SK-N-DZ (cell line): ENCODE measurements at regions not wholly inside any gene's neighbourhood (a gene's known extent, or its start where the extent isn't known, plus 50 kb on each side); places are given as distances from the start of the nearest gene placed in this dataset.

ENCODE experiments used
- DNase-seq: peaks from one replicate; pipeline ENCODE4 v3.0.0-alpha.2; 2015; ENCODE audit warnings: low spot score

GRCh38 chr18:51721996-51722395, 524.5 kb upstream of the MEX3C start:
- DNase-seq: no peak

GRCh38 chr18:51724790-51725721, 527.6 kb upstream of the MEX3C start:
- no peak for DNase-seq

DNA sequence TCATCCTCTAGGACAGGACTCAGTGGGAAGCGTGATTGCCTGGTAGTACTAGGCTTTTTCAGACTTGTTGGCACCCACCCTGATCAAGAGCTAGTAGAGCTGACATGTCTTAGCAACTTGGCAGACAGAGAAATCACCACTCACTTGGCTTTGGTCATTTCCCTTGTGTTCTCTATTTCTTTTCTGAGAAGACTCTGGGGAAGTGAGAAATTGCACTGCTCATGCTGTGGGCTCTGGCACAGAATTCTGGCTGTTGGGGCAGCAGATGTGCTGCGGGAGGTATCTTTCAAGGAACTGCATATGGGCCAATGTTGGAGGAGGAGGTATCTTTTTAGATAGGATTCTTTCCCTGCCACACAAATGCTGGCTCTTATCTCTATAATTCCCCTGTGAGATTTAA, 529.1 kb upstream of the MEX3C start:
- no peak for DNase-seq

DNA sequence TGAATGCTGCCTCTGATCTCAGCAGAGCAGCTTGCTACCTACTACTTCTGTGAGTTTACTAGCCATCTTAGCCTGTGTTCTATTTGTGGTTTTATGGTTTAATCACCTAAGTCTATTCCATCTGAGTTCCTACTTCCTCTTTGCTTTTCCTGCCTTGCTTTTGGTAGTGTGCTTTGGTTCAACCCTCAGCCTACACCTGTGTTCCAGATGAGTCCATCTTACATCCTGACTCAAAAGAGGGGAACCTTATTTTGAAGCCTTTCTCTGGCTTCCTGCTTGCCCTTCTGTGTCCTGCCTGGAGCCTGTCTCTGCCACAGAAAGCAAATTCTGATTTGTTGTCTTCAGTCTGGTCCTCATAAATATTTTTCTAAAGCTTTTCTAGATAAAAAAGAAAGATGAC, 530.3 kb upstream of the MEX3C start:
- DNase-seq: no peak

- DNase-seq: no peak
Observed at GRCh38 chr18:51731070-51731469, 533.6 kb upstream of the MEX3C start.

- no peak for DNase-seq
Observed at GRCh38 chr18:51734576-51734975, 537.1 kb upstream of the MEX3C start.

DNA sequence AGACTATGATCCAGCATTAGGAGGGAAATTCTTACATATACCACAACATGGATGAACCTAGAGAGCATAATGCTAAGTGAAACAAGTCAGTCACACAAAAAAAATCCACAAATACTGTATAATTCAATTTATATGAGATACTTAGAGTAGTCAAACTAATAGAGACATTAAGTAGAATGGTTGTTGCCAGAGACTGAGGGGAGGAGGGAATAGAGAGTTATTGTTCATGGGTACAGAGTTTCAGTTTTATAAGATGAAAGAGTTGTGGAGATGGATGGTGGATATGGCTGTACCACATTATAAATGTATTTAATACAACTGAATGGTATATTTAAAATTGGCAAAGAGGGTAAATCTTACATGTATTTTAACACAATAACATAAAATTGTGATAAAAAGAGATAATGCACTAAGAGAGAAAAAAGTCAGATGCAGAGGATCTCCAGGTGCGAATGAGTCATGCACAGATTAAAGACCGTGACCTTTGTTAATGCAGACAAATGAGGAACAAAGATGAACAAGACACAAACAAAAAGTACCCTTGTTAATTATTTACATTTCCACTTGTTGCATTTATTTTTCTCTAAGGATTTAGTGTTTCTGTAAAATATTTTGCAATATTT, 541.7 kb upstream of the MEX3C start:
- no peak for DNase-seq

GRCh38 chr18:51751901-51752300, 554.4 kb upstream of the MEX3C start:
- no peak for DNase-seq

DNA sequence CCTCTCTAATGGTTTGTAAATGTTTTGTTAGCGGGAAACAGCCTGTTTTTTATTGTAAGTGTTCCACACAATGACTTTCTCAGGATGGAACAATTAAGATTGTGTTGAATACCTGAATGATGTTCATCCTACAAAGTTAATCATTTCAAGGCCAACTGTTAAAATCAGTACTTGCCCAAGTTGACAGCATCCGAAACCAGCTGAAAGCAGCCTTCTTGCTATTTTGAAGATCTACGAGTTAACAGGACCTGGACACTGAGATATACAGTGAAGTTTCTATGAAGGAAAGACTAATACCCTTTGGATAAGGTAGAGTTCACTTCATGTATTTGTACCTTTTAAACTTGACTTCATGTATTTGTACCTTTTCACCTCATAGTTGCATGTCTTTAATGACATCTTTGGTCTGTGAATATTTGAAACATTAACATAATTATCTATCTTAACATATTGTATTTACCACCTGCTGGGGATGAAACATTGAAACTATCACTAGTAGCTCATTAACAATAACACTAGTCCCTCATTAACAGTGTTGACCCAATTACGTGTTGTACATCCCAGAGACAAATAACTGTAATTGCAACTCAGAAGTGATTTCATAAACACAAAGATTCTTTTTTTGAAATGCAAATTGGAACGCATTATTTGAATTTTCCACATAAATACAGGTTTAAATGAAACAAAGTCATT, 556.0 kb upstream of the MEX3C start:
- no peak for DNase-seq

DNA sequence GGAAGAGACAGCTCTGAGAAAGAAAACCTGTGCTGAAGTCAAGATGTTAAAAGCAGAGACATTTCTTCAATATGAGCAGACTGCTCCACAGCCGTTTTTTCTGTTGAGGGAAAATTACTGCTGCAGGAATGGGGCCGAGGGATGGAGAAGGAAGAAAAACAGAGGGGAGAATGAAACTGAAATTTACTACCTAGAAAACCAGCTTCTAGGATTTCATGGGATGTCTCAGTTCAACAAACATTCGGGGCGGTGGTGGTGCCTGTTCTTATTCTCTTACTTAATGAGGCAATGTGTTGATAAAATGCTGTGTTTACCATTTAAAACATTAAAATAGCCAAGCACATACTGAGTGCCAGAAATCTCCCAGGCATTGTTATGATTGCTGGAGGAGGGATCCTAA, 557.1 kb upstream of the MEX3C start:
- no peak for DNase-seq

GRCh38 chr18:51757255-51757924, 559.9 kb upstream of the MEX3C start:
- DNase-seq: no peak

DNA sequence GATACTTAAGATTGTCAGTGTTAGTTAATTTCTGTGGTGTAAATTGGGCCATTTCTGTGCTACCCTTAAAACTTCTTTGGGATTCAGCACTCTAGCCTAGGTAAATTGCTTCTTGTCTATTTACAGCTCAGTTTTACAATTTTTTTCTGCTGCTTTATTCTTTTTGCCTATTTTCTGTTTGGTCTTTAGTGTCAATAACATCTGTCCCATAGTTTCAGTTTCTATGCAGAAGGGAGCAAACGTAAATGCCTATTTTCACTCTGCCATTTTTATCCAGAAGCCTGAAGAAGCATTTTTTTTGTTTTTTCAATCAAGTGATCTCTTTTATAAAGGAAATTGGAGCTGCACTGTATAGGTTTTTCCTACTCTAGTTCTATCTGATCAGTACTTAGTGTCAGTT, 564.9 kb upstream of the MEX3C start:
- no peak for DNase-seq

- no peak for DNase-seq
Observed at GRCh38 chr18:51765606-51766360, 568.3 kb upstream of the MEX3C start.

GRCh38 chr18:51767293-51767692, 569.8 kb upstream of the MEX3C start:
- DNase-seq: no peak

- DNase-seq: no peak
Observed at GRCh38 chr18:51778115-51778514, 561.9 kb upstream of the DCC start.

DNA sequence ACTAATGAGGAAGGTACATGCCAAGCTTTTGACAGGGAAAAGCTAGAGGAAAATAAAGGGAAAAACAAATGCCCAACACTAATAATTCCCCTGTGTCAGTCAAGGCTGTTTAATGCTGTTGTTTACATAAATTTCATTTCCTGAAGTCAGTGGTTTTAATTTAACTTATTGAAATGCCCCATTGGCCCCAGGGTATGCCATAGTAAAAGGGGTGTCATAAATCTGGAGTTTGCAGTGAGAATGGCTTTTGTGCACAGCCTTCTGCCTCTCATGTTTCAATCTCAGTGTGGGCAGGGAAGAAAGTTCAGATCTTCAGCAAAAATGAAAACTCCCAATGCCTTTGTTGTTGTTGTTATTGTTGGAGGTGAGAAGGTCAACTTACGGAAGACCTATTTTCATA, 550.1 kb upstream of the DCC start:
- no peak for DNase-seq

- DNase-seq: no peak
Observed at GRCh38 chr18:51801514-51801913, 538.5 kb upstream of the DCC start.

- no peak for DNase-seq
Observed at GRCh38 chr18:51802569-51803428, 537.2 kb upstream of the DCC start.

DNA sequence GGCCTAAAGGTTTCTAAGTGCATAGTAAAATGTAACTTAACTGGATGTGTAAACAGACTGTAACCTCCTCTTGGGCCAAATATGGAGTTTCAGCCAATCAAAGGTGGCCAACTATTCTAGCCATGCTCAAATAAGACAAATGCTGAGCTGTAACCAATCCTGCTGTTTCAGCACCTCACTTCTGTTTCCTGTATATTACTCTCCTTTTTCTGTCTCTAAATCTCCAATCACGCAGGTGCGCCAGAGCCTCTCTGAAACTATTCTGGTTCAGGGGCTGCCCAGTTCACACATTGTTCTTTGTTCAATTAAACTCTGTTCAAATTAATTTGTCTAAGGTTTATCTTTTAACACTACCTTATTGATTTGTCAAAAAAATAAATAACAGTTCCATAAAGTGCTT, 532.7 kb upstream of the DCC start:
- DNase-seq: no peak

- no peak for DNase-seq
Observed at GRCh38 chr18:51811883-51812282, 528.1 kb upstream of the DCC start.
